OCI-M1 (cell line): ENCODE measurements at regions not wholly inside any gene's neighbourhood (a gene's known extent, or its start where the extent isn't known, plus 50 kb on each side); places are given as distances from the start of the nearest gene placed in this dataset.
"Not testable (repeated sequence)": the region's sequence is repeated elsewhere in the genome, so short reads cannot be mapped to it uniquely, and the experiment has no call there.

ENCODE experiments used
- DNase-seq: peaks from one replicate; lab custom pipeline; 2025; lab: John Stamatoyannopoulos, UW

GRCh38 chr10:25076506-25077177, 60.2 kb downstream of the THNSL1 start:
- peak; percentile 56 for DNase-seq

- DNase-seq: no peak
Observed at GRCh38 chr10:25078658-25079431, 62.4 kb downstream of the THNSL1 start.

GRCh38 chr10:25080880-25081581, 64.6 kb downstream of the THNSL1 start:
- DNase-seq: peak; percentile 86

GRCh38 chr10:25082276-25083204, 66.1 kb downstream of the THNSL1 start:
- DNase-seq: no peak

GRCh38 chr10:25083546-25084111, 67.2 kb downstream of the THNSL1 start:
- no peak for DNase-seq

- no peak for DNase-seq
Observed at GRCh38 chr10:25084447-25084846, 68.0 kb downstream of the THNSL1 start.

GRCh38 chr10:25094590-25094989, 78.2 kb downstream of the THNSL1 start:
- DNase-seq: no peak

- no peak for DNase-seq
Observed at GRCh38 chr10:25097669-25098411, 77.0 kb upstream of the GPR158 start.

GRCh38 chr10:25100141-25100540, 74.7 kb upstream of the GPR158 start:
- DNase-seq: no peak

GRCh38 chr10:25101461-25102146, 73.2 kb upstream of the GPR158 start:
- DNase-seq: no peak

- DNase-seq: peak; percentile 4
Observed at GRCh38 chr10:25102147-25102822, 72.5 kb upstream of the GPR158 start.

GRCh38 chr10:25103703-25104102, 71.1 kb upstream of the GPR158 start:
- DNase-seq: no peak

GRCh38 chr10:25104441-25104840, 70.4 kb upstream of the GPR158 start:
- no peak for DNase-seq

- DNase-seq: no peak
Observed at GRCh38 chr10:25105262-25105661, 69.5 kb upstream of the GPR158 start.

GRCh38 chr10:25105743-25106260, 69.0 kb upstream of the GPR158 start:
- no peak for DNase-seq

GRCh38 chr10:25107756-25108155, 67.0 kb upstream of the GPR158 start:
- no peak for DNase-seq

GRCh38 chr10:25109896-25110295, 64.9 kb upstream of the GPR158 start:
- DNase-seq: not testable (repeated sequence)

- DNase-seq: no peak
Observed at GRCh38 chr10:25112016-25112415, 62.8 kb upstream of the GPR158 start.
